ENCODE measurements at regions not wholly inside any gene's neighbourhood (a gene's known extent, or its start where the extent isn't known, plus 50 kb on each side); places are given as distances from the start of the nearest gene placed in this dataset.

- TF ChIP-seq ZFP30 (CRISPR knock-in tag; IDR thresholded peaks at IDR 0.05) = no peak
- no peak for TF ChIP-seq ARNTL (CRISPR knock-in tag; IDR thresholded peaks at IDR 0.05; ENCODE audit: borderline replicate concordance, low read depth)
- no peak for TF ChIP-seq PPARA (CRISPR knock-in tag; IDR thresholded peaks at IDR 0.05; ENCODE audit: borderline replicate concordance)
- TF ChIP-seq RARB (CRISPR knock-in tag; IDR thresholded peaks at IDR 0.05) = no peak
- TF ChIP-seq SNAI2 (CRISPR knock-in tag; IDR thresholded peaks at IDR 0.05) = no peak
- TF ChIP-seq CSRNP3 (CRISPR knock-in tag; IDR thresholded peaks at IDR 0.05) = no peak
- no peak for TF ChIP-seq ZNF565 (CRISPR knock-in tag; conservative IDR thresholded peaks at IDR 0.05; ENCODE audit: low read depth)
- TF ChIP-seq TSHZ2 (CRISPR knock-in tag; IDR thresholded peaks at IDR 0.05) = no peak
- TF ChIP-seq CSDC2 (CRISPR knock-in tag; IDR thresholded peaks at IDR 0.05) = no peak
- no peak for TF ChIP-seq BACH2 (CRISPR knock-in tag; IDR thresholded peaks at IDR 0.05; ENCODE audit: borderline replicate concordance)
- no peak for ATAC-seq
Observed at GRCh38 chr13:50322006-50322405, 306.8 kb downstream of the KCNRG start.

GRCh38 chr13:50323440-50324065 is 308.3 kb downstream of the KCNRG start:
- TF ChIP-seq SNAI2 (CRISPR knock-in tag; IDR thresholded peaks at IDR 0.05) (no peak), TOX (CRISPR knock-in tag; IDR thresholded peaks at IDR 0.05; ENCODE audit: borderline replicate concordance) (peak; percentile 44; the same call in 1 of the 2 replicates), ARNTL (CRISPR knock-in tag; IDR thresholded peaks at IDR 0.05; ENCODE audit: borderline replicate concordance, low read depth) (no peak)
- ATAC-seq = no peak; the same call in 1 of the 3 replicates

GRCh38 chr13:50326271-50326670 is 311.0 kb downstream of the KCNRG start:
- no peak for ATAC-seq
- TF ChIP-seq POU6F1 (CRISPR knock-in tag; IDR thresholded peaks at IDR 0.05; ENCODE audit: borderline replicate concordance, low read depth) (no peak), OSR1 (CRISPR knock-in tag; IDR thresholded peaks at IDR 0.05) (no peak), PATZ1 (CRISPR knock-in tag; IDR thresholded peaks at IDR 0.05; ENCODE audit: borderline replicate concordance) (no peak), ZFP3 (CRISPR knock-in tag; IDR thresholded peaks at IDR 0.05) (no peak), CREB5 (CRISPR knock-in tag; IDR thresholded peaks at IDR 0.05; ENCODE audit: low read depth) (no peak), TSHZ2 (CRISPR knock-in tag; IDR thresholded peaks at IDR 0.05) (no peak), ZC3H10 (CRISPR knock-in tag; IDR thresholded peaks at IDR 0.05) (no peak), ISL1 (CRISPR knock-in tag; IDR thresholded peaks at IDR 0.05) (no peak), RARB (CRISPR knock-in tag; IDR thresholded peaks at IDR 0.05) (no peak), CSDC2 (CRISPR knock-in tag; IDR thresholded peaks at IDR 0.05) (no peak), ZNF565 (CRISPR knock-in tag; conservative IDR thresholded peaks at IDR 0.05; ENCODE audit: low read depth) (no peak), ESRRG (CRISPR knock-in tag; IDR thresholded peaks at IDR 0.05) (no peak)

Measured in SK-N-SH treated with all-trans-retinoic acid at 6 μM for 48 hours (cell line).